ENCODE measurements at regions not wholly inside any gene's neighbourhood (a gene's known extent, or its start where the extent isn't known, plus 50 kb on each side); places are given as distances from the start of the nearest gene placed in this dataset.

DNA sequence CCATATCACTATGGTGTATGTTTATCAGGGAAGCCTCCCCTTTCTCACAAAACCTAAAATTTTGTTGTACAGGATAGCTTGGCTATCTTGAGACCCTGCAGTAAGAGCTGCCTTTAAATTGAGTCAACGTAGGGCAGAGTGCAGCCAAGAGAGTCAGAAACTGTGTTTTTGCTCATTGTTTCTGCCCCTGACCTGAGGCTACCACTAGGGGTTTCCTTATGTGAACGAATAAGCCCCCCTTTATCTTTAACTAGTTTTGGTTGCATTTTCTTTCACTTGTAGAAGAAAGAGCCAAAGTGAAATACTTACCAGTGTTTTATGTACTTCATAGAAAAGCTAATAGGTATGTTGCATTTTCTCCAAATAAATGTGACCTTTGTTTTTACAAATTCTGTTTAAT, 149.9 kb upstream of the TMC3 start:
- no peak overlapping the region for H3K27ac ChIP-seq
- no peaks in the 10 kb centered on the region for H3K4me1 ChIP-seq
- DNase-seq (ENCODE audit: low spot score) = no peak
- Mint-ChIP-seq H3K4me1 (no peaks in the 10 kb centered on the region), H3K27me3 (ENCODE audit: insufficient read depth, low read depth) (peaks cover 6% of the 10 kb centered on the region), H3K27ac (no peak overlapping the region), H3K4me3 (no peak overlapping the region), H3K9me3 (peaks cover 2% of the 10 kb centered on the region), H3K36me3 (no peaks in the 10 kb centered on the region)
- no peaks in the 10 kb centered on the region for H3K27me3 ChIP-seq
- no peak overlapping the region for H3K4me2 ChIP-seq
- TF ChIP-seq EZH2phosphoT487 (IDR thresholded peaks at IDR 0.05) (no peak), EZH2 (IDR thresholded peaks at IDR 0.05) (no peak)
- TF ChIP-seq, protein P1, sequence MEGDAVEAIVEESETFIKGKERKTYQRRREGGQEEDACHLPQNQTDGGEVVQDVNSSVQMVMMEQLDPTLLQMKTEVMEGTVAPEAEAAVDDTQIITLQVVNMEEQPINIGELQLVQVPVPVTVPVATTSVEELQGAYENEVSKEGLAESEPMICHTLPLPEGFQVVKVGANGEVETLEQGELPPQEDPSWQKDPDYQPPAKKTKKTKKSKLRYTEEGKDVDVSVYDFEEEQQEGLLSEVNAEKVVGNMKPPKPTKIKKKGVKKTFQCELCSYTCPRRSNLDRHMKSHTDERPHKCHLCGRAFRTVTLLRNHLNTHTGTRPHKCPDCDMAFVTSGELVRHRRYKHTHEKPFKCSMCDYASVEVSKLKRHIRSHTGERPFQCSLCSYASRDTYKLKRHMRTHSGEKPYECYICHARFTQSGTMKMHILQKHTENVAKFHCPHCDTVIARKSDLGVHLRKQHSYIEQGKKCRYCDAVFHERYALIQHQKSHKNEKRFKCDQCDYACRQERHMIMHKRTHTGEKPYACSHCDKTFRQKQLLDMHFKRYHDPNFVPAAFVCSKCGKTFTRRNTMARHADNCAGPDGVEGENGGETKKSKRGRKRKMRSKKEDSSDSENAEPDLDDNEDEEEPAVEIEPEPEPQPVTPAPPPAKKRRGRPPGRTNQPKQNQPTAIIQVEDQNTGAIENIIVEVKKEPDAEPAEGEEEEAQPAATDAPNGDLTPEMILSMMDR (IDR thresholded peaks at IDR 0.05) = no peak
- H3K9me3 ChIP-seq (ENCODE audit: low read depth) = no peaks in the 10 kb centered on the region
- H3K9ac ChIP-seq = no peak overlapping the region
- H4K20me1 ChIP-seq (ENCODE audit: low read depth) = no peaks in the 10 kb centered on the region
- H3K36me3 ChIP-seq = no peaks in the 10 kb centered on the region
- H3K4me3 ChIP-seq = no peak overlapping the region
- H3F3A ChIP-seq (ENCODE audit: low read depth) = no peaks in the 10 kb centered on the region
- no peaks in the 10 kb centered on the region for H3K79me2 ChIP-seq (ENCODE audit: low read depth)
- no peak overlapping the region for H2AFZ ChIP-seq (replicated peaks)

DNA sequence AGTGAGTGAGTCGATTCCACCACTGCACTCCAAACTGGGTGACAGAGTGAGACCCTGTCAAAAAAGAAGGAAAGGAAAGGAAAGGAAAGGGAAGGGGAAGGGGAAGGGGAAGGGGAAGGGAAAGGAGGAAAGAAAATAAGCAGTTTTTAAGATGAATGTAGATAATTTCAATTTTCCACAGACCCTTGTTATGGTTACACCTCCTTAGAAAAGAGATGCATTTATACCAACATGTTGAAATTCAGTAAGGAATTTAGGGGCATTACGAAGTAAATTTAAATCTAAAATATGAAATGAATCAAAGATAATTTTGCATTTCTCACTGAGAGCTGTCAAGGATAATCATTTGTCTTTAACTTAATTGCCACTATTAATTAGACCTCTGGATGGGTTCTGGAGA, 146.5 kb upstream of the TMC3 start:
- Histone ChIP-seq H3K4me3 (no peak overlapping the region), H2AFZ (replicated peaks) (no peak overlapping the region), H3K27me3 (no peaks in the 10 kb centered on the region), H3F3A (ENCODE audit: low read depth) (no peaks in the 10 kb centered on the region), H3K9me3 (ENCODE audit: low read depth) (no peaks in the 10 kb centered on the region), H3K9ac (no peak overlapping the region), H3K36me3 (no peaks in the 10 kb centered on the region), H3K27ac (no peak overlapping the region), H3K4me2 (no peak overlapping the region), H3K79me2 (ENCODE audit: low read depth) (no peaks in the 10 kb centered on the region), H4K20me1 (ENCODE audit: low read depth) (no peaks in the 10 kb centered on the region), H3K4me1 (no peaks in the 10 kb centered on the region)
- no peak overlapping the region for H3K4me3 Mint-ChIP-seq
- DNase-seq (ENCODE audit: low spot score) = no peak
- no peaks in the 10 kb centered on the region for H3K4me1 Mint-ChIP-seq
- peaks cover 2% of the 10 kb centered on the region for H3K9me3 Mint-ChIP-seq
- H3K27me3 Mint-ChIP-seq (ENCODE audit: insufficient read depth, low read depth) = peaks cover 6% of the 10 kb centered on the region
- TF ChIP-seq, protein P1 (IDR thresholded peaks at IDR 0.05) = no peak
- TF ChIP-seq EZH2phosphoT487 (IDR thresholded peaks at IDR 0.05) (no peak), EZH2 (IDR thresholded peaks at IDR 0.05) (no peak)
- no peaks in the 10 kb centered on the region for H3K36me3 Mint-ChIP-seq
- H3K27ac Mint-ChIP-seq = no peak overlapping the region

DNA sequence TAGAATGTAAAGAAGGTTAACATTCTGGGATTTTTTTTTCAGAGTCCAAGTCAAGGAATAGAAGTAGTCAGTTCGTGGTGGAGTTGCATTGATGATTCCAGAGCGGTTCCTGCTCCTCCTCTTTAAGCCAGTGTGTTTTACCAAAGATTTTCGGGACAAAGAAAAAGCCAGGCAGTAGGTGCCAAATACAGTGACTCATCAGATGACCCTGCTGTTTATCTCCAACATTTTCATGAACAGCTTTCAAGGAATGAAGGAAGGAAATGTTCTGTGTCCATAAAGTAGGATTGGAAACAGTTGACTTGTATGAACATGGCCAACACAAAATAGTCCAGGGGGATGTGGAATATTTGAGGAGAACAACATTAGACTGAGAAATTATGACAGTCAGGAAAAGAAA, 142.4 kb upstream of the TMC3 start:
- no peak overlapping the region for H2AFZ ChIP-seq (replicated peaks)
- Mint-ChIP-seq H3K27ac (no peak overlapping the region), H3K9me3 (no peaks in the 10 kb centered on the region), H3K27me3 (ENCODE audit: insufficient read depth, low read depth) (peaks cover 4% of the 10 kb centered on the region), H3K36me3 (no peaks in the 10 kb centered on the region), H3K4me3 (no peak overlapping the region), H3K4me1 (no peaks in the 10 kb centered on the region)
- no peaks in the 10 kb centered on the region for H3K27me3 ChIP-seq
- no peaks in the 10 kb centered on the region for H3K36me3 ChIP-seq
- H3K27ac ChIP-seq = no peak overlapping the region
- H4K20me1 ChIP-seq (ENCODE audit: low read depth) = no peaks in the 10 kb centered on the region
- no peaks in the 10 kb centered on the region for H3F3A ChIP-seq (ENCODE audit: low read depth)
- no peaks in the 10 kb centered on the region for H3K9me3 ChIP-seq (ENCODE audit: low read depth)
- H3K4me2 ChIP-seq = no peak overlapping the region
- DNase-seq (ENCODE audit: low spot score) = no peak
- H3K9ac ChIP-seq = no peak overlapping the region
- no peak for TF ChIP-seq EZH2 (IDR thresholded peaks at IDR 0.05)
- no peak for TF ChIP-seq EZH2phosphoT487 (IDR thresholded peaks at IDR 0.05)
- TF ChIP-seq, protein P1 (IDR thresholded peaks at IDR 0.05) = no peak
- no peak overlapping the region for H3K4me3 ChIP-seq
- H3K79me2 ChIP-seq (ENCODE audit: low read depth) = no peaks in the 10 kb centered on the region
- no peaks in the 10 kb centered on the region for H3K4me1 ChIP-seq

DNA sequence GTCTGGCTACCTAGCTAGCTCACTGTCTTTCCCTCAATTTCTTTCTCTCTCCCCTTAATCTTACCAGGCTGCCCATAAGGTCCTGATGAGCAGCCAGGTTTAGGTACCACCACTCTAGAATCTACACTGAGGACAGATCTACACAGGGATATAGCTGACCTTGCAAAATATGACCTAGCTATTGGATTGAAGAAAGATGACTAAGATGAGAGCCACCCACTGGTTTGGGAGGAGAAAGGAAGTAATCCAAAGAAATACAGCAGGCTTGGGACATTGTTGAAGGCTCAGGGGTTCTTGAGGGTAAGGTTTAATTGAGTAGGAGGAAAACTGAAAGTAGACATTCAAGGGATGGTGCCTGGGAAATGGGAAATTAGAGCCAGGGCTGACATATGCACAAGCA, 142.0 kb upstream of the TMC3 start:
- peaks cover 4% of the 10 kb centered on the region for H3K27me3 Mint-ChIP-seq (ENCODE audit: insufficient read depth, low read depth)
- no peaks in the 10 kb centered on the region for H3K27me3 ChIP-seq
- no peaks in the 10 kb centered on the region for H3K79me2 ChIP-seq (ENCODE audit: low read depth)
- H3K4me3 ChIP-seq = no peak overlapping the region
- H3K9ac ChIP-seq = no peak overlapping the region
- no peaks in the 10 kb centered on the region for H4K20me1 ChIP-seq (ENCODE audit: low read depth)
- H3K9me3 ChIP-seq (ENCODE audit: low read depth) = no peaks in the 10 kb centered on the region
- no peak overlapping the region for H3K4me2 ChIP-seq
- H3F3A ChIP-seq (ENCODE audit: low read depth) = no peaks in the 10 kb centered on the region
- no peaks in the 10 kb centered on the region for H3K4me1 ChIP-seq
- no peak overlapping the region for H3K4me3 Mint-ChIP-seq
- no peak overlapping the region for H3K27ac Mint-ChIP-seq
- H3K27ac ChIP-seq = no peak overlapping the region
- no peaks in the 10 kb centered on the region for H3K36me3 Mint-ChIP-seq
- H3K9me3 Mint-ChIP-seq = no peaks in the 10 kb centered on the region
- H2AFZ ChIP-seq (replicated peaks) = no peak overlapping the region
- H3K36me3 ChIP-seq = no peaks in the 10 kb centered on the region
- TF ChIP-seq, protein P1 (IDR thresholded peaks at IDR 0.05) = no peak
- no peak for TF ChIP-seq EZH2 (IDR thresholded peaks at IDR 0.05)
- TF ChIP-seq EZH2phosphoT487 (IDR thresholded peaks at IDR 0.05) = no peak
- DNase-seq (ENCODE audit: low spot score) = no peak
- H3K4me1 Mint-ChIP-seq = no peaks in the 10 kb centered on the region

Data from neural progenitor cell (in vitro differentiated cells).